GM10248 (cell line): ENCODE measurements at regions not wholly inside any gene's neighbourhood (a gene's known extent, or its start where the extent isn't known, plus 50 kb on each side); places are given as distances from the start of the nearest gene placed in this dataset.

Source experiments
- CTCF ChIA-PET: fragments of 300-600 bp; sonication (Branson Sonifier 250); formaldehyde crosslinking; extraction: SDS; loops from one replicate; lab custom pipeline; 2021; ENCODE audit warnings: antibody characterized with exemption; lab: Yijun Ruan, JAX
- POLR2A ChIA-PET: fragments of 350-650 bp; sonication (Branson Sonifier 250); formaldehyde crosslinking; extraction: SDS; loops from one replicate; lab custom pipeline; 2020; ENCODE audit warnings: antibody characterized with exemption; lab: Yijun Ruan, JAX
- DNase-seq: peaks from one replicate; pipeline ENCODE4 v3.0.0; 2012; ENCODE audit errors: extremely low spot score
- TF ChIP-seq, protein P1 (sequence below): IDR thresholded peaks from 2 replicates; pipeline ENCODE4 v1.5.1; 2012; ENCODE audit warnings: mild to moderate bottlenecking, low read depth; ENCODE audit errors: extremely low read depth, missing control alignments, control extremely low read depth

DNA sequence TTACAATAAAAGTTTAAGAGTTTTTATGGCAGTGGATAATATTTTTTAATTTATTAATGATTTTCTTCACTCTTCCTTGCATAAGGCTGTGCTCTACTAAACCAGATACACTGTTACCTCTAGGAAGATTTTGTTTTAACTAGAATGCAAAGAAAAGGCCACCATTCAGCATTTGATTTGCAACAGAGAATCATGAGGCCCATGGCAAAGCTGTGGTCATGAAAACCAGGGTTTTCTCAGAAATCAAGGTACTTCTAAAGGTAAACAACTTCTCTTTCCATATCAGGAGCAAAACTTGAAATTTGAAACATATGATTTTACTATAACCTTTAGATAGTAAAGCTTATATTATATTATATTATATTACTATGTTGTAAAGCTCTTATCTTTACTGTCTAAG, 94.4 kb downstream of the FAM76B start:
- ChIA-PET CTCF (interaction anchor here (0.7 to 10.1 kb wide), 7 partner anchors 10 to 543 kb away, joined by 3 to 122 read pairs (median 3); no protein-coding TSS in a partner anchor), POLR2A (no interaction called here)
- DNase-seq, result no peak
- TF ChIP-seq, protein P1, sequence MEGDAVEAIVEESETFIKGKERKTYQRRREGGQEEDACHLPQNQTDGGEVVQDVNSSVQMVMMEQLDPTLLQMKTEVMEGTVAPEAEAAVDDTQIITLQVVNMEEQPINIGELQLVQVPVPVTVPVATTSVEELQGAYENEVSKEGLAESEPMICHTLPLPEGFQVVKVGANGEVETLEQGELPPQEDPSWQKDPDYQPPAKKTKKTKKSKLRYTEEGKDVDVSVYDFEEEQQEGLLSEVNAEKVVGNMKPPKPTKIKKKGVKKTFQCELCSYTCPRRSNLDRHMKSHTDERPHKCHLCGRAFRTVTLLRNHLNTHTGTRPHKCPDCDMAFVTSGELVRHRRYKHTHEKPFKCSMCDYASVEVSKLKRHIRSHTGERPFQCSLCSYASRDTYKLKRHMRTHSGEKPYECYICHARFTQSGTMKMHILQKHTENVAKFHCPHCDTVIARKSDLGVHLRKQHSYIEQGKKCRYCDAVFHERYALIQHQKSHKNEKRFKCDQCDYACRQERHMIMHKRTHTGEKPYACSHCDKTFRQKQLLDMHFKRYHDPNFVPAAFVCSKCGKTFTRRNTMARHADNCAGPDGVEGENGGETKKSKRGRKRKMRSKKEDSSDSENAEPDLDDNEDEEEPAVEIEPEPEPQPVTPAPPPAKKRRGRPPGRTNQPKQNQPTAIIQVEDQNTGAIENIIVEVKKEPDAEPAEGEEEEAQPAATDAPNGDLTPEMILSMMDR, result no peak

DNA sequence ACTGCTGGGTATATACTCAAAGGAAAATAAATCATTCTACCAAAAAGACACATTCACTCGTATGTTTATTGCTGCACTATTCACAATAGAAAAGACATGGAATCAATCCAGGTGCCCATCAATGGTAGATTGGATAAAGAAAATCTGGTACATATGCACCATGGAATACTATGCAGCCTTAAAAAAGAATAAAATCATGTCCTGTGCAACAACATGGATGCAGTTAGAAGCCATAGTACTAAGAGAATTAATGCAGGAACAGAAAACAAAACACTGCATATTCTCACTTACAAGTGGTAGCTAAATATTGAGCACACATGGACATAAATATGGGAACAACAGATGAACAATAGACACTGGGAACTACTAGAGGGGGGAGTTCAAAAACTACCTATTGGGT, 96.3 kb downstream of the FAM76B start:
- no peak for DNase-seq
- POLR2A ChIA-PET, result no interaction called here
- CTCF ChIA-PET, result interaction anchor here (1.2 to 10.1 kb wide), 8 partner anchors 12 to 541 kb away, joined by 3 to 122 read pairs (median 6); no protein-coding TSS in a partner anchor
- TF ChIP-seq, protein P1, result no peak

DNA sequence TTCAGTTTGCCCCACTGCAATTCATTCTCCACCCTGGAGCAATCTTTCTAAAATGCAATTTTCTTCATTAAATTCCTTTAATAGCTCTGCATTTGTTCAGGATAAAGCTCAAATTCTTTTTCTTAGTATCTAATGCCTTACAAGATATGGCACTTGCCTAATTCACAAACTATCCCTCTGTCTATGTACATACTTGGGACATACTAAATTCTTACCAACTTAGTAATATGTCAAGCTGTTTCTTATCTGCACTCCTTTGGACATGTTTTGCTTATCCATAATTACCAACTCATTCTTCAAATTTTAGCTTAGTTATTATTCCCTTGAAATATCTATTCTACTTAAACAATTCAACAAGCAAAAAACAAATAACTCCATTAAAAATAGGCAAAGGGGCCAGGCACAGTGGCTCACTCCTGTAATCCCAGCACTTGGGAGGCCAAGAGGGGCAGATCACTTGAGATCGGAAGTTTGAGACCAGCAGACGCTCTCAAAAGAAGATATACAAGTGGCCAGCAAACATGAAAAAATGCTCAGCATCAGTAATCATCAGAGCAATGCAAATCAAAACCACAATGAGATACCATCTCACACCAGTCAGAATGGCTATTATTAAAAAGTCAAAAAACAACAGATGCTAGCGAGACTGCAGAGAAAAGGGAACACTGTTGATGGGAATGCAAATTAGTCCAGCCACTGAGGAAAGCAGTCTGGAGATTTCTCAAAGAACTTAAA, 96.9 kb downstream of the FAM76B start:
- ChIA-PET POLR2A (no interaction called here), CTCF (interaction anchor here (1.3 to 10.1 kb wide), 5 partner anchors 11 to 538 kb away, joined by 3 to 122 read pairs (median 7); no protein-coding TSS in a partner anchor)
- no peak for DNase-seq
- TF ChIP-seq, protein P1, result no peak

DNA sequence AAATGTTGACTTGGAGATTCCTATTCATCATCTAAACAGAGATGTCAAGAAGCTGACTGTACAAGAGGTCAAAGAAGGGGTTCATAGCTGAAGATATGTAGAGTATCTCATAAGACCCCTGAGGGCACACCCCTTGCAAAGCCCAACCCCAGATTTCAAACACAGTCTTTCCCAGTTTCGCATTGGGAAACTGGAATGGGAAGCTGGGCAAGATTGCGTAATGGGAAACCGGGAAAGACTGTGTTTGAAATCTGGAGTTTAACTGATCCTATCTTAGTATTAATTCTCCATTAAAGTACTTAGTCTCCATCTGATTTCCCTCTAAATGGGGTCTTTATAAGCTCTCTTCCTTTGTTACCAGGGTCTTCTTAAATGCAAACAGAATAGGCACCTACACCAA, 99.5 kb downstream of the FAM76B start:
- no peak for DNase-seq
- TF ChIP-seq, protein P1, result no peak
- ChIA-PET POLR2A (no interaction called here), CTCF (interaction anchor here (0.8 to 10.1 kb wide), 5 partner anchors 10 to 548 kb away, joined by 3 to 122 read pairs (median 4); no protein-coding TSS in a partner anchor)

DNA sequence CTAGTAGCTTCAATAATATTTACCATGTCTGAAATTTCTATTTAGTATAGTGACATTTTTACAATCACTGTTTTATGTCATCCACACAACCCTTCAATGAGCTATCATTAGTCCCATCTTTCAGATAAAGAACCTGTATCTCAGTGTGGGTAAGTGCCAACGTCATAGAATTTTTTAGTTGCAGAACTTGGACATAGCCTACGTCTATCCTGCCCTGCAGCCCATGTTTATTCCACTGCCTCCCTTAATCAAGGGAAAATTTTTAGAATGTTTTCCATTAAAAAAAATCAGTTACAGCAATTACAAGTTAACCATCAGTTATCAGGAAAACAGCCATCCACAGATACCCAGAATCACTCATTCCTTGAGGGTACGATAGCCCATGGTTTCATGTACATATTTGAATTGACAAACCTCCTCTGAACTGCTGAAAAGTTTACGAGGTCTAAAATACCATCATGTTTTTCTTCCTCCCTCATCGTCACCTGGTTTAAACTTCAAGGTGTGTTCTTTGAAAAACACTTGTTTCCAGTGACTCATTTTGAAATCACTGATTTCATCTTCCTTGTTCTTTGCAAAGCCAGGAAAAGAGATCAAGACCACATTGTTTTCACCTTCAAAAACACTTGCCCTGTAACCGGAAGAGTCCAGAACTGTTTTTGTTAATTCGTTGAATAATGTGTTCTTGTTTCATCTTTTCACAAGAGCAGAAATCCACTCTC, 100.9 kb downstream of the FAM76B start:
- CTCF ChIA-PET, result interaction anchor here (1.8 to 10.1 kb wide), 2 partner anchors 11 to 16 kb away, joined by 4 to 122 read pairs; no protein-coding TSS in a partner anchor
- POLR2A ChIA-PET, result no interaction called here
- TF ChIP-seq, protein P1, result no peak
- no peak for DNase-seq

DNA sequence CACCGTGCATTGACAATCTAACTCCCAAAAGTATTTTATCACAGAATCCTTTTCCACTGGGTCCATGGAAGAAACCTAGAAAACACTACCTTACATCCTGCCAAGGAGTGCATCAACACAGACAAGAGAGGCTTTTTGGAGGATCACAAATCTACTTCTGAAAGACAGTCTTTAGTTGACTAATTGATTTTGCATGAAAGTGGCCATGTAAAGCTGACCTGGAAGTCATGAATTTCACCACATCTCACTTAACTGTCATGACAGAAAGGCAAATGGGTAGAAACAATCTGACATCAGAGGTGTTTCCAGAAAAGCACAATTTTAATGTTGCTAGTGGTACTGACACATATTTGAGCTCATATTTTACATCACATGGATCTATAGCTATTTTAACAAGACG, 101.6 kb downstream of the FAM76B start:
- POLR2A ChIA-PET, result no interaction called here
- TF ChIP-seq, protein P1, result no peak
- CTCF ChIA-PET, result interaction anchor here (10.1 kb wide), 1 partner anchor 17 kb away, joined by 122 read pairs; no protein-coding TSS in a partner anchor
- DNase-seq, result no peak
